ENCODE measurements at regions not wholly inside any gene's neighbourhood (a gene's known extent, or its start where the extent isn't known, plus 50 kb on each side); places are given as distances from the start of the nearest gene placed in this dataset.

DNA sequence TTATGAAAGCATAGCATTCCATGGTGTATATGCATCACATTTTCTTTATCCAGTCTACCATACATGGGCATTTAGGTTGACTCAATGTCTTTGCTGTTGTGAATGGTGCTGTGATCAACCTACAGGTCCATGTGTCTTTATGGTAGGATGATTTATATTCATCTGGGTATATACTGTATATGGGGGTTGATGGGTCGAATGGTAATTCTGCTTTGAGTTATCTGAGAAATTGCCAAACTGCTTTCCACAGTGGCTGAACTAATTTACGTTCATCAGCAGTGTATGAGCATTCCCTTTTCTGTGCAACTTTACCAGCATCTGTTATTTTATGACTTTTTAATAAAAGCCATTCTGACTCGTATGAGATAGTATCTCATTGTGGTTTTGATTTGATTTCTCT is 662.4 kb upstream of the BCHE start (continued):
- TF ChIP-seq, protein P1, sequence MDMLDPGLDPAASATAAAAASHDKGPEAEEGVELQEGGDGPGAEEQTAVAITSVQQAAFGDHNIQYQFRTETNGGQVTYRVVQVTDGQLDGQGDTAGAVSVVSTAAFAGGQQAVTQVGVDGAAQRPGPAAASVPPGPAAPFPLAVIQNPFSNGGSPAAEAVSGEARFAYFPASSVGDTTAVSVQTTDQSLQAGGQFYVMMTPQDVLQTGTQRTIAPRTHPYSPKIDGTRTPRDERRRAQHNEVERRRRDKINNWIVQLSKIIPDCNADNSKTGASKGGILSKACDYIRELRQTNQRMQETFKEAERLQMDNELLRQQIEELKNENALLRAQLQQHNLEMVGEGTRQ (IDR thresholded peaks at IDR 0.05; ENCODE audit: borderline replicate concordance, low read depth, low read length) = no peak
- TF ChIP-seq GATA2 (CRISPR knock-in tag; IDR thresholded peaks at IDR 0.05) (no peak), ELF1 (IDR thresholded peaks at IDR 0.05) (no peak), FOXM1 (IDR thresholded peaks at IDR 0.05; ENCODE audit: low read depth) (no peak), POLR2AphosphoS5 (IDR thresholded peaks at IDR 0.05; ENCODE audit: low read depth, low read length) (no peak), EZH2phosphoT487 (IDR thresholded peaks at IDR 0.05; ENCODE audit: borderline replicate concordance, low read depth) (no peak), NFIC (IDR thresholded peaks at IDR 0.05; ENCODE audit: borderline replicate concordance) (no peak), TAF1 (IDR thresholded peaks at IDR 0.05; ENCODE audit: borderline replicate concordance, low read depth, low read length) (no peak), RFX5 (IDR thresholded peaks at IDR 0.05; ENCODE audit: low read length) (no peak), TCF12 (IDR thresholded peaks at IDR 0.05) (no peak), GABPA (IDR thresholded peaks at IDR 0.05; ENCODE audit: low read depth) (no peak), EP300 (IDR thresholded peaks at IDR 0.05; ENCODE audit: borderline replicate concordance in 1 of 2, low read depth in 1 of 2, low read length in 1 of 2) (no peak)

DNA sequence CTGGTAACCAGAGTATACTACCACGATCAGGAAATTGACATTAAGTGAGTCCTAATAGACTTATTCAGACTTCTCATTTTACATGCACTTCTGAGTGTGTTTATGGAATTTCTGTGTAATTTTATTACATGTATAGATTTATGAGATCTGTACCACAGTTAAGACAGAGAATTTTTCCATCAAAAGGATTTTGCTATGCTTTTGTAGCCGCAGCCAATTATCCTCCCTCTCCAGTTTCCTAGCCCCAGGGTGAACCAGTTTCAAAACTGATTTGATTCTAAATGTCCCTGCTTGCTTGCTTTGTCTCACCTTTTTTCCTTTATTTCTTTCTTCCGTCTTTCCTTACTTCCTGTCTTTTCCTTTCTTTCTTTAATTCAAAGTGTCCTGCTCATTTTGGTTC is 661.2 kb upstream of the BCHE start:
- H3K27ac ChIP-seq (ENCODE audit: low read depth in 2 of 2, low read length in 1 of 2) = no peak overlapping the region
- H3K9me3 ChIP-seq = no peaks in the 10 kb centered on the region
- no peaks in the 10 kb centered on the region for H3K27me3 ChIP-seq (ENCODE audit: insufficient read depth)
- no peaks in the 10 kb centered on the region for H4K20me1 ChIP-seq (ENCODE audit: insufficient read depth)
- H2AFZ ChIP-seq (ENCODE audit: low read depth) = no peak overlapping the region
- H3K9me2 ChIP-seq = no peaks in the 10 kb centered on the region
- H3K4me1 ChIP-seq (ENCODE audit: control insufficient read depth in 1 of 2, insufficient read depth in 2 of 2, low read depth in 1 of 2, low read length in 1 of 2) = no peaks in the 10 kb centered on the region
- H3K9ac ChIP-seq = no peak overlapping the region
- 2% methylated on average over 3 of the region's 3 CpGs for WGBS (ENCODE audit: low lambda C conversion rate)
- no peaks in the 10 kb centered on the region for H3K36me3 ChIP-seq (replicated peaks in 1 of 2; ENCODE audit: control insufficient read depth in 1 of 2, insufficient read depth in 2 of 2, low read length in 1 of 2)
- CTCF ChIA-PET = no interaction called here
- no peak for DNase-seq
- H3K4me3 ChIP-seq (ENCODE audit: low read depth in 2 of 2, low read length in 1 of 2) = no peak overlapping the region
- POLR2A ChIA-PET = no interaction called here
- no peaks in the 10 kb centered on the region for H3K79me2 ChIP-seq (ENCODE audit: insufficient read depth)
- no peak for TF ChIP-seq GABPA (IDR thresholded peaks at IDR 0.05; ENCODE audit: low read depth)
- no peak for TF ChIP-seq MEF2A (IDR thresholded peaks at IDR 0.05; ENCODE audit: borderline replicate concordance, low read depth)
- TF ChIP-seq, protein P2, sequence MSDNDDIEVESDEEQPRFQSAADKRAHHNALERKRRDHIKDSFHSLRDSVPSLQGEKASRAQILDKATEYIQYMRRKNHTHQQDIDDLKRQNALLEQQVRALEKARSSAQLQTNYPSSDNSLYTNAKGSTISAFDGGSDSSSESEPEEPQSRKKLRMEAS (IDR thresholded peaks at IDR 0.05; ENCODE audit: low read depth) = no peak
- TF ChIP-seq JUND (IDR thresholded peaks at IDR 0.05) = no peak
- TF ChIP-seq RCOR1 (IDR thresholded peaks at IDR 0.05; ENCODE audit: low read length) = no peak
- TF ChIP-seq TCF12 (IDR thresholded peaks at IDR 0.05) = no peak
- TF ChIP-seq, protein P3, sequence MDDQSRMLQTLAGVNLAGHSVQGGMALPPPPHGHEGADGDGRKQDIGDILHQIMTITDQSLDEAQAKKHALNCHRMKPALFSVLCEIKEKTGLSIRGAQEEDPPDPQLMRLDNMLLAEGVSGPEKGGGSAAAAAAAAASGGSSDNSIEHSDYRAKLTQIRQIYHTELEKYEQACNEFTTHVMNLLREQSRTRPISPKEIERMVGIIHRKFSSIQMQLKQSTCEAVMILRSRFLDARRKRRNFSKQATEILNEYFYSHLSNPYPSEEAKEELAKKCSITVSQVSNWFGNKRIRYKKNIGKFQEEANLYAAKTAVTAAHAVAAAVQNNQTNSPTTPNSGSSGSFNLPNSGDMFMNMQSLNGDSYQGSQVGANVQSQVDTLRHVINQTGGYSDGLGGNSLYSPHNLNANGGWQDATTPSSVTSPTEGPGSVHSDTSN (IDR thresholded peaks at IDR 0.05) = no peak
- no peak for TF ChIP-seq MXI1 (IDR thresholded peaks at IDR 0.05; ENCODE audit: low read depth, low read length)
- no peak for TF ChIP-seq FOXM1 (IDR thresholded peaks at IDR 0.05; ENCODE audit: low read depth)
- TF ChIP-seq RAD21 (IDR thresholded peaks at IDR 0.05; ENCODE audit: low read length) = no peak
- no peak for TF ChIP-seq SIN3A (IDR thresholded peaks at IDR 0.05; ENCODE audit: borderline replicate concordance, low read depth, low read length)
- TF ChIP-seq, protein P1 (IDR thresholded peaks at IDR 0.05; ENCODE audit: borderline replicate concordance, low read depth, low read length) = no peak
- no peak for TF ChIP-seq RXRA (IDR thresholded peaks at IDR 0.05; ENCODE audit: borderline replicate concordance, low read depth)
- no peak for TF ChIP-seq EZH2phosphoT487 (IDR thresholded peaks at IDR 0.05; ENCODE audit: borderline replicate concordance, low read depth)
- TF ChIP-seq NRF1 (IDR thresholded peaks at IDR 0.05; ENCODE audit: low read depth, low read length) = no peak
- no peak for TF ChIP-seq ELF1 (IDR thresholded peaks at IDR 0.05)
- TF ChIP-seq FOSL2 (IDR thresholded peaks at IDR 0.05; ENCODE audit: borderline replicate concordance, low read depth) = no peak
- H3F3A ChIP-seq (replicated peaks; ENCODE audit: insufficient read depth) = no peaks in the 10 kb centered on the region
- H3K4me2 ChIP-seq = no peak overlapping the region
